Hepatocyte (in vitro differentiated cells): ENCODE measurements at regions not wholly inside any gene's neighbourhood (a gene's known extent, or its start where the extent isn't known, plus 50 kb on each side); places are given as distances from the start of the nearest gene placed in this dataset.

Experiments used
- DNase-seq: peaks from one replicate; pipeline ENCODE4 v3.0.0-alpha.2; 2016; ENCODE audit warnings: low spot score
- H2AFZ ChIP-seq: fragments of 200-600 bp; sonication (generic); 2 replicates; pipeline ENCODE4 v1.6.0; 2016; ENCODE audit warnings: antibody characterized with exemption, mild to moderate bottlenecking
- H3K27ac ChIP-seq: fragments of 200-600 bp; sonication (generic); 2 replicates; pipeline ENCODE4 v1.5.1; 2016; ENCODE audit warnings: mild to moderate bottlenecking
- H3K27me3 ChIP-seq: fragments of 200-600 bp; sonication (generic); 2 replicates; pipeline ENCODE4 v1.6.1; 2016
- H3K36me3 ChIP-seq: fragments of 200-600 bp; sonication (generic); replicated peaks from 2 replicates; pipeline ENCODE4 v1.5.1; 2016; ENCODE audit warnings: low read depth; ENCODE audit not compliant: insufficient read depth
- H3K4me1 ChIP-seq: fragments of 200-600 bp; sonication (generic); 2 replicates; pipeline ENCODE4 v1.5.1; 2016; ENCODE audit warnings: mild to moderate bottlenecking, moderate library complexity; ENCODE audit not compliant: insufficient read depth
- H3K4me2 ChIP-seq: fragments of 200-600 bp; sonication (generic); 2 replicates; pipeline ENCODE4 v1.6.0; 2016
- H3K4me3 ChIP-seq: fragments of 200-600 bp; sonication (generic); 2 replicates; pipeline ENCODE4 v1.5.1; 2016; ENCODE audit warnings: mild to moderate bottlenecking
- H3K79me2 ChIP-seq: fragments of 200-600 bp; sonication (generic); 2 replicates; pipeline ENCODE4 v1.6.0; 2017; ENCODE audit warnings: mild to moderate bottlenecking
- H3K9me2 ChIP-seq: fragments of 200-600 bp; sonication (generic); replicated peaks from 2 replicates; pipeline ENCODE4 v1.6.0; 2017; ENCODE audit warnings: mild to moderate bottlenecking; ENCODE audit not compliant: insufficient read depth
- H3K9me3 ChIP-seq: fragments of 200-600 bp; sonication (generic); 2 replicates; pipeline ENCODE4 v1.5.1; 2016; ENCODE audit warnings: low read depth, mild to moderate bottlenecking
- H4K20me1 ChIP-seq: fragments of 200-600 bp; sonication (generic); 2 replicates; pipeline ENCODE4 v1.6.0; 2016; ENCODE audit warnings: mild to moderate bottlenecking; ENCODE audit not compliant: insufficient read depth, poor library complexity, severe bottlenecking
- CTCF ChIP-seq: fragments of 200-600 bp; sonication (generic); IDR thresholded peaks from 2 replicates; pipeline ENCODE4 v1.5.1; 2016; ENCODE audit warnings: antibody characterized with exemption, mild to moderate bottlenecking; ENCODE audit not compliant: poor library complexity
- EZH2 ChIP-seq: fragments of 200-600 bp; sonication (generic); IDR thresholded peaks from 2 replicates; pipeline ENCODE4 v1.6.1; 2016; ENCODE audit warnings: antibody characterized with exemption, mild to moderate bottlenecking, borderline replicate concordance
- EZH2phosphoT487 ChIP-seq: fragments of 200-600 bp; sonication (generic); IDR thresholded peaks from one replicate; pipeline ENCODE4 v1.6.1; 2018; ENCODE audit warnings: antibody characterized with exemption, mild to moderate bottlenecking, low read depth, moderate library complexity; ENCODE audit not compliant: unreplicated experiment, severe bottlenecking
- WGBS: methylation state at CpG from one replicate; pipeline ENCODE4 v1.1.6; 2016; ENCODE audit warnings: low lambda C conversion rate; ENCODE audit errors: missing lambda C conversion rate; 5-methylcytosine and 5-hydroxymethylcytosine counted together

- no peak overlapping the region for H3K27ac ChIP-seq
- no peak for DNase-seq
- no peak overlapping the region for H2AFZ ChIP-seq
- H3K36me3 ChIP-seq = no peaks in the 10 kb centered on the region
- peaks cover 13% of the 10 kb centered on the region for H3K4me1 ChIP-seq
- H3K4me3 ChIP-seq = no peak overlapping the region
- no peaks in the 10 kb centered on the region for H3K79me2 ChIP-seq
- no peak for TF ChIP-seq CTCF
- TF ChIP-seq EZH2 = no peak
- TF ChIP-seq EZH2phosphoT487 = no peak
- no peaks in the 10 kb centered on the region for H3K9me3 ChIP-seq
- no peaks in the 10 kb centered on the region for H4K20me1 ChIP-seq
- WGBS = 94% methylated on average over 2 of the region's 2 CpGs
- no peak overlapping the region for H3K4me2 ChIP-seq
- no peaks in the 10 kb centered on the region for H3K27me3 ChIP-seq
- no peaks in the 10 kb centered on the region for H3K9me2 ChIP-seq
Observed at GRCh38 chr3:177473903-177474302, 276.6 kb upstream of the TBL1XR1 start.

DNA sequence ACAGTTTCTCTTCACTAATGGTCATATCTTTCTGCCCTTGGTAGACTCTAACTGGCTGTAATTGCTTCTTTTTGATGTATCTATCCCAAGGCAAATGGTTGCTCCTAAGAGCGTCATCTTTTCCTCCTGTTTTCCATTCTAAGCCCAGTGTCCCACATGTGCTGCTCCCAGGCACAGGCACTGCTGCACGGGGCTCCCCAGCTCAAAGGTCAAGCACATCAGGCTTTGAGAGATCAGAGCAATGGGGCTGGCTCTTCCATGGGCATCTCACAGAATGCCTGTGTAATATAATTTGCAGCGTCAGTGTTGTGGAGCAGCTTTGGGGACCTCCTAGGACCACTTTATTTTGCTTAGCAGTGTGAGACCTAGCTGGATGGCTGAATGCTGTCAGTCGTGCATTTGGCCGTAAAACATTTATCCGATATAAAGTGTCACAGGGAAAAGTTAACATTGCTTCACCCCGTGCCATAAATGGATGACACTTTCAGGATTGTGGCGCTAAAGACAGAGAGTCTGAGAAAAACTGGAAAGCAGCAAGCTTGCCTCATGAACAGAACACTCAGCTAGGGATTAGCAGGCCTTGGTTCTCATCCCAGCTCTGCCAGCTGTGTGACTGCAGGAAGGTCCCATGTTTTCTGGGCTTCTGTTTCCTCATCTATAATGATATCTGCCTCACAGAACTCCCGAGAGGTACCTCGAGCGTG, 277.5 kb upstream of the TBL1XR1 start:
- H3K4me1 ChIP-seq = peaks cover 17% of the 10 kb centered on the region
- 66% methylated on average over 11 of the region's 11 CpGs for WGBS
- H3K27ac ChIP-seq = peak overlapping the region; percentile 8
- H3K27me3 ChIP-seq = no peaks in the 10 kb centered on the region
- H3K36me3 ChIP-seq = no peaks in the 10 kb centered on the region
- no peak overlapping the region for H3K4me2 ChIP-seq
- no peaks in the 10 kb centered on the region for H4K20me1 ChIP-seq
- no peak overlapping the region for H3K4me3 ChIP-seq
- no peaks in the 10 kb centered on the region for H3K9me3 ChIP-seq
- DNase-seq = no peak
- TF ChIP-seq CTCF (no peak), EZH2phosphoT487 (no peak), EZH2 (no peak)
- H2AFZ ChIP-seq = no peak overlapping the region
- no peaks in the 10 kb centered on the region for H3K9me2 ChIP-seq
- H3K79me2 ChIP-seq = no peaks in the 10 kb centered on the region

DNA sequence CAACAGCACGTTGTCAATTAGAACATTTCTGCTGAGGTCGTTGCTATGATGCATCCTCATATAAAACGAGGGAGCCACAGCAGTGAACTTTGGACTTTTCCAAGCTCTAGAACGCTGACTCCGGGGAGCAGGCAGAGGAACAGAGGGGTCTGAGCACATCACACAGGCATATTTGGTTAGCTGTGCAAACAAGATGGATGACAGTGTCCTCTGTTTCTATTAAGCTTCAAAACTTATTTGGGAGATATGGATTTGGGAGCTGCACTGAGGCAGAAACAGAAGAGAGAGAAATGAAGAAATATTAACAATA, 278.0 kb upstream of the TBL1XR1 start:
- no peaks in the 10 kb centered on the region for H3K9me2 ChIP-seq
- H3K4me1 ChIP-seq = peaks cover 17% of the 10 kb centered on the region
- H3K79me2 ChIP-seq = no peaks in the 10 kb centered on the region
- no peak overlapping the region for H2AFZ ChIP-seq
- no peak overlapping the region for H3K4me3 ChIP-seq
- no peaks in the 10 kb centered on the region for H3K9me3 ChIP-seq
- no peaks in the 10 kb centered on the region for H4K20me1 ChIP-seq
- DNase-seq = peak; percentile 39
- TF ChIP-seq CTCF (no peak), EZH2phosphoT487 (no peak), EZH2 (no peak)
- no peaks in the 10 kb centered on the region for H3K36me3 ChIP-seq
- H3K27me3 ChIP-seq = no peaks in the 10 kb centered on the region
- H3K4me2 ChIP-seq = no peak overlapping the region
- H3K27ac ChIP-seq = peak overlapping the region; percentile 8
- WGBS = 48% methylated on average over 5 of the region's 5 CpGs
